Tibial nerve (tissue), 4 donors: ENCODE measurements at regions not wholly inside any gene's neighbourhood (a gene's known extent, or its start where the extent isn't known, plus 50 kb on each side); places are given as distances from the start of the nearest gene placed in this dataset.
A peak's percentile ranks its signal among the peaks of the same experiment; 100 is the strongest.

ENCODE experiments used
- DNase-seq, 2 donors: peaks; one replicate each; pipeline ENCODE4 v3.0.0-alpha.2; 2019; ENCODE audit warnings: low spot score in 2 of 2
- H3K27ac ChIP-seq, 4 donors: fragments of 200-600 bp; sonication (generic) in 3 of 4; one replicate each; pipeline ENCODE4 v1.5.1; 2017 to 2019; ENCODE audit warnings: mild to moderate bottlenecking in 1 of 4
- H3K27me3 ChIP-seq, 2 donors: fragments of 200-600 bp; sonication (generic) in 1 of 2; one replicate each; pipeline versions ENCODE4 v1.5.1 to v1.6.0; 2017 to 2019
- H3K36me3 ChIP-seq, 3 donors: fragments of 200-600 bp; sonication (generic); one replicate each; pipeline ENCODE4 v1.5.1; 2018 to 2019
- H3K4me1 ChIP-seq, 4 donors: fragments of 200-600 bp; sonication (generic) in 3 of 4; one replicate each; pipeline ENCODE4 v1.5.1; 2017 to 2019
- H3K4me3 ChIP-seq, 4 donors: fragments of 200-600 bp; sonication (generic) in 3 of 4; one replicate each; pipeline ENCODE4 v1.5.1; 2017 to 2019; ENCODE audit warnings: mild to moderate bottlenecking in 1 of 4, moderate library complexity in 1 of 4
- H3K9me3 ChIP-seq, 4 donors: fragments of 200-600 bp; sonication (generic) in 3 of 4; one replicate each; pipeline ENCODE4 v1.5.1; 2017 to 2019
- EP300 ChIP-seq, 2 donors: sonication (generic); formaldehyde crosslinking; IDR thresholded peaks; one replicate each; pipeline ENCODE4 v1.6.1; 2017; ENCODE audit warnings: antibody characterized with exemption in 2 of 2, mild to moderate bottlenecking in 1 of 2
- POLR2A ChIP-seq, 2 donors: fragments of 450-650 bp; IDR thresholded peaks; one replicate each; pipeline ENCODE4 v1.6.1; 2017; ENCODE audit warnings: antibody characterized with exemption in 2 of 2, mild to moderate bottlenecking in 2 of 2, moderate library complexity in 2 of 2
- WGBS, 2 donors: methylation state at CpG; one replicate each; pipeline ENCODE4 v1.1.5; 2018; 5-methylcytosine and 5-hydroxymethylcytosine counted together
- TF ChIP-seq, protein P1 (sequence below), 5 experiments: fragments of 200-600 bp in 3 of 5; fragments of 450-650 bp in 2 of 5; sonication (generic) in 3 of 5; IDR thresholded peaks; one replicate each; pipeline ENCODE4 v1.5.1; 2016 to 2019; ENCODE audit warnings: antibody characterized with exemption in 5 of 5, mild to moderate bottlenecking in 3 of 5, moderate library complexity in 2 of 5

DNA sequence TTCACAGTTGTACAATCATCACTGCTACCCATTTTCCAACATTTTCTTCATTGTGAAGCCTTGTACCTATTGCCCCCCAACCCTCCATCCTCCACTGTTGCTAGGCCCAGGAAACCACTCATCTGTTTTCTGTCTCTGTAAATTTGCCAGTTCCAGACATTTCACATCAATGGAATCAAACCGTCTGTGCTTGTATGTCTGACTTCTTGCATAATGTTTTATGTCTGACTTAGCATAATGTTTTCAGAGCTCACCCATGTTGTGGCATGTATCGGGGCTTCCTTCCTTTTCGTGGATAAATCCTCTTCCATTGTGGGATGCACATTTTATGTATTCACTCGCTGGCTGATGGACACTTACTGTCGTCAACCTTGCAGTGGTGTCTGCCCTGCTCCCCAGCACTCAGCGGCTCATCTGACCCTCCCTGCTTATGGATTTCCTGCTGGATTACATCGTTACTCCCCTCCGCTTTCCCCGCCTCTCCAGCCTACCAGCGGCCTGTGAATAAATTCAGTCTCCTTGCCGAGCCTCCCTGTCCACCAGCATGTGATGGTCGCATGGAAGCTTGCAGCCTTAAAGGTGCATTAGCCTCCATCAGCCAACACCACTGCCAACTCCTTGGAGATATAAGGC is 727.6 kb upstream of the TMEM132C start:
- Histone ChIP-seq H3K4me1 (no peaks in the 10 kb centered on the region), H3K36me3 (no peaks in the 10 kb centered on the region), H3K27me3 (no peaks in the 10 kb centered on the region), H3K9me3 (peaks cover 0 to 14% (median 0%) of the 10 kb centered on the region in 4 donors), H3K27ac (no peak overlapping the region), H3K4me3 (no peak overlapping the region)
- TF ChIP-seq, protein P1, sequence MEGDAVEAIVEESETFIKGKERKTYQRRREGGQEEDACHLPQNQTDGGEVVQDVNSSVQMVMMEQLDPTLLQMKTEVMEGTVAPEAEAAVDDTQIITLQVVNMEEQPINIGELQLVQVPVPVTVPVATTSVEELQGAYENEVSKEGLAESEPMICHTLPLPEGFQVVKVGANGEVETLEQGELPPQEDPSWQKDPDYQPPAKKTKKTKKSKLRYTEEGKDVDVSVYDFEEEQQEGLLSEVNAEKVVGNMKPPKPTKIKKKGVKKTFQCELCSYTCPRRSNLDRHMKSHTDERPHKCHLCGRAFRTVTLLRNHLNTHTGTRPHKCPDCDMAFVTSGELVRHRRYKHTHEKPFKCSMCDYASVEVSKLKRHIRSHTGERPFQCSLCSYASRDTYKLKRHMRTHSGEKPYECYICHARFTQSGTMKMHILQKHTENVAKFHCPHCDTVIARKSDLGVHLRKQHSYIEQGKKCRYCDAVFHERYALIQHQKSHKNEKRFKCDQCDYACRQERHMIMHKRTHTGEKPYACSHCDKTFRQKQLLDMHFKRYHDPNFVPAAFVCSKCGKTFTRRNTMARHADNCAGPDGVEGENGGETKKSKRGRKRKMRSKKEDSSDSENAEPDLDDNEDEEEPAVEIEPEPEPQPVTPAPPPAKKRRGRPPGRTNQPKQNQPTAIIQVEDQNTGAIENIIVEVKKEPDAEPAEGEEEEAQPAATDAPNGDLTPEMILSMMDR (IDR thresholded peaks at IDR 0.05), result no peak
- no peak for TF ChIP-seq EP300 (IDR thresholded peaks at IDR 0.05)
- no peak for TF ChIP-seq POLR2A (IDR thresholded peaks at IDR 0.05)
- WGBS, 2 donors, result 59% methylated on average over 12 of the region's 12 CpGs
- DNase-seq, result no peak

GRCh38 chr12:127542391-127542790 is 724.6 kb upstream of the TMEM132C start:
- Histone ChIP-seq H3K9me3 (no peaks in the 10 kb centered on the region), H3K4me1 (no peaks in the 10 kb centered on the region), H3K36me3 (no peaks in the 10 kb centered on the region), H3K27me3 (no peaks in the 10 kb centered on the region), H3K27ac (no peak overlapping the region), H3K4me3 (no peak overlapping the region)
- TF ChIP-seq, protein P1 (IDR thresholded peaks at IDR 0.05), result no peak
- no peak for TF ChIP-seq POLR2A (IDR thresholded peaks at IDR 0.05)
- TF ChIP-seq EP300 (IDR thresholded peaks at IDR 0.05), result no peak
- DNase-seq, result no peak
- WGBS, 2 donors, result 10 to 25% methylated on average over 6 of the region's 6 CpGs

- H3K27me3 ChIP-seq, result no peaks in the 10 kb centered on the region
- no peaks in the 10 kb centered on the region for H3K9me3 ChIP-seq
- WGBS, 2 donors, result 69% methylated on average over 3 of the region's 3 CpGs
- TF ChIP-seq, protein P1 (IDR thresholded peaks at IDR 0.05), result no peak
- H3K4me3 ChIP-seq, result no peak overlapping the region
- no peaks in the 10 kb centered on the region for H3K4me1 ChIP-seq
- no peak overlapping the region for H3K27ac ChIP-seq
- DNase-seq, result peak in 1 of 2 donors; percentile 19
- no peaks in the 10 kb centered on the region for H3K36me3 ChIP-seq
Observed at GRCh38 chr12:127542931-127543330, 724.0 kb upstream of the TMEM132C start.

DNA sequence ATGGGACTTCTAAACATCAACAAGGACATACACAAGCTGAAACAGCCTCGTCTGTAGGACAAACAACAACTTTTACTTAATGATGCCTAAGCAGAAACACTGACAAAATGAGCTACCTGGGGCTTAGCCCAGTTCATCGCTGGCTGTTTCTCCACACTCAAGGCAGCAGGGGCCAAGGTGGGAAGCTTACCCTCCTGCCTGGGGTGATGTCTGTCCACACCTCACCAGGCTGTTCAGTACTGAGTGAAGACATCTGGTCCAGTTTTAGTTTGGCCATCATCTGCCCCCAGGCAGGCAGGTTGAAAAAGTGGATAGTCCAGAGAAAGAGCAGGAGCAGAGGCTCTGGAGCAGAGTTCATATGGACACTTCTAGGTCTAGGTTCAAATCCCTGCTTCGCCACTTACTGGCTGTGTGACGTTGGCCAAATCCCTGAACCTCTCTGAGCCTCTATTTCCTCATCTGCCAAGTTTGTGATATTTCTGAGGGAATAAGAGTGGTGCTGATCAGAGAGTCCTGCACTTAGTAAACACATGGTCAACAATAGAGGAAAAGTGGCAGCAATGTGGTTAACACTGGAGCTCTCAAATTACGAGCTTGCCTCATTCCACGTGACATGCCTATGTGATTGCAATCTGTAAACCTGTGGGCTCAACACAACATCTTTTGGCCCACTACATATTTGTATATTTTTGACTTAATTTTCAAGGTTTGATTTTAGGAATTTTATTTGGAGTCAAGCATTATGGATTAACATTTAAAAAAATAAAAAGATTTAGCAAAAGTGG is 720.1 kb upstream of the TMEM132C start:
- Histone ChIP-seq H3K27ac (no peak overlapping the region), H3K4me1 (no peaks in the 10 kb centered on the region), H3K4me3 (no peak overlapping the region), H3K36me3 (no peaks in the 10 kb centered on the region), H3K27me3 (no peaks in the 10 kb centered on the region), H3K9me3 (no peaks in the 10 kb centered on the region)
- DNase-seq, result no peak
- WGBS, 2 donors, result 78 to 81% methylated on average over 6 of the region's 6 CpGs
- no peak for TF ChIP-seq POLR2A (IDR thresholded peaks at IDR 0.05)
- TF ChIP-seq EP300 (IDR thresholded peaks at IDR 0.05), result no peak
- TF ChIP-seq, protein P1 (IDR thresholded peaks at IDR 0.05), result no peak

GRCh38 chr12:127548123-127548553 is 718.8 kb upstream of the TMEM132C start:
- Histone ChIP-seq H3K4me3 (no peak overlapping the region), H3K9me3 (peaks cover 0 to 4% (median 0%) of the 10 kb centered on the region in 4 donors), H3K27ac (no peak overlapping the region), H3K4me1 (no peaks in the 10 kb centered on the region), H3K27me3 (no peaks in the 10 kb centered on the region), H3K36me3 (no peaks in the 10 kb centered on the region)
- TF ChIP-seq, protein P1 (IDR thresholded peaks at IDR 0.05), result no peak
- TF ChIP-seq POLR2A (IDR thresholded peaks at IDR 0.05) (no peak), EP300 (IDR thresholded peaks at IDR 0.05) (no peak)
- WGBS, 2 donors, result 22 to 37% methylated on average over 10 of the region's 10 CpGs
- DNase-seq, result no peak
